Progenitor cell of endocrine pancreas (in vitro differentiated cells): ENCODE measurements at regions not wholly inside any gene's neighbourhood (a gene's known extent, or its start where the extent isn't known, plus 50 kb on each side); places are given as distances from the start of the nearest gene placed in this dataset.

Source experiments
- DNase-seq: peaks from one replicate; pipeline ENCODE4 v3.0.0; 2021; ENCODE audit warnings: low spot score; ENCODE audit not compliant: unreplicated experiment
- H3K27ac Mint-ChIP-seq: 2 replicates; pipeline ENCODE4 v1.8.0; 2021; ENCODE audit warnings: mild to moderate bottlenecking, moderate library complexity, mixed read lengths
- H3K27me3 Mint-ChIP-seq: 2 replicates; pipeline ENCODE4 v1.8.0; 2021; ENCODE audit warnings: mixed read lengths
- H3K36me3 Mint-ChIP-seq: 2 replicates; pipeline ENCODE4 v1.8.0; 2022; ENCODE audit warnings: mixed read lengths; ENCODE audit not compliant: insufficient read depth
- H3K4me1 Mint-ChIP-seq: 2 replicates; pipeline ENCODE4 v1.8.0; 2021; ENCODE audit warnings: low read depth, mixed read lengths
- H3K4me3 Mint-ChIP-seq: 2 replicates; pipeline ENCODE4 v1.8.0; 2021; ENCODE audit warnings: low read depth, mild to moderate bottlenecking, moderate library complexity, mixed read lengths
- H3K9me3 Mint-ChIP-seq: 2 replicates; pipeline ENCODE4 v1.8.0; 2021; ENCODE audit warnings: low read depth, mixed read lengths
- CTCF ChIP-seq: fragments of 200-600 bp; sonication (generic); IDR thresholded peaks from one replicate; pipeline ENCODE4 v1.5.0; 2021; ENCODE audit warnings: antibody characterized with exemption, mild to moderate bottlenecking; ENCODE audit not compliant: unreplicated experiment

GRCh38 chr3:146313746-146314111 is 62.8 kb upstream of the PLSCR4 start:
- Mint-ChIP-seq H3K4me1 (no peaks in the 10 kb centered on the region), H3K27me3 (no peaks in the 10 kb centered on the region), H3K27ac (no peak overlapping the region), H3K9me3 (peaks cover 18% of the 10 kb centered on the region), H3K36me3 (no peaks in the 10 kb centered on the region), H3K4me3 (no peak overlapping the region)
- no peak for DNase-seq
- no peak for TF ChIP-seq CTCF

- Mint-ChIP-seq H3K4me3 (no peak overlapping the region), H3K9me3 (peaks cover 17% of the 10 kb centered on the region), H3K27ac (no peak overlapping the region), H3K27me3 (no peaks in the 10 kb centered on the region), H3K36me3 (no peaks in the 10 kb centered on the region), H3K4me1 (no peaks in the 10 kb centered on the region)
- TF ChIP-seq CTCF: no peak
- DNase-seq: no peak
These were observed 62.3 kb upstream of the PLSCR4 start for GRCh38 chr3:146313031-146313745.

- DNase-seq: no peak
- H3K4me1 Mint-ChIP-seq: no peaks in the 10 kb centered on the region
- no peak for TF ChIP-seq CTCF
- no peak overlapping the region for H3K27ac Mint-ChIP-seq
- no peak overlapping the region for H3K4me3 Mint-ChIP-seq
- peaks cover 33% of the 10 kb centered on the region for H3K9me3 Mint-ChIP-seq
- H3K36me3 Mint-ChIP-seq: peaks cover 1% of the 10 kb centered on the region
- H3K27me3 Mint-ChIP-seq: no peaks in the 10 kb centered on the region
These were observed 57.8 kb upstream of the PLSCR4 start for GRCh38 chr3:146308682-146309081.

- peaks cover 38% of the 10 kb centered on the region for H3K9me3 Mint-ChIP-seq
- TF ChIP-seq CTCF: no peak
These were observed 57.3 kb upstream of the PLSCR4 start for GRCh38 chr3:146308222-146308621.

GRCh38 chr3:146307456-146307725 is 56.5 kb upstream of the PLSCR4 start:
- H3K27ac Mint-ChIP-seq: no peak overlapping the region
- DNase-seq: no peak
- H3K9me3 Mint-ChIP-seq: peaks cover 36% of the 10 kb centered on the region
- H3K27me3 Mint-ChIP-seq: no peaks in the 10 kb centered on the region
- H3K4me1 Mint-ChIP-seq: no peaks in the 10 kb centered on the region
- no peak for TF ChIP-seq CTCF
- peaks cover 1% of the 10 kb centered on the region for H3K36me3 Mint-ChIP-seq
- no peak overlapping the region for H3K4me3 Mint-ChIP-seq

More at GRCh38 chr3:146308222-146308621, 57.3 kb upstream of the PLSCR4 start:
- H3K36me3 Mint-ChIP-seq: peaks cover 1% of the 10 kb centered on the region
- no peak for DNase-seq
- H3K27ac Mint-ChIP-seq: no peak overlapping the region
- no peaks in the 10 kb centered on the region for H3K4me1 Mint-ChIP-seq
- no peak overlapping the region for H3K4me3 Mint-ChIP-seq
- no peaks in the 10 kb centered on the region for H3K27me3 Mint-ChIP-seq
